WTC11 (cell line): ENCODE measurements at regions not wholly inside any gene's neighbourhood (a gene's known extent, or its start where the extent isn't known, plus 50 kb on each side); places are given as distances from the start of the nearest gene placed in this dataset.

Source experiments
- ATAC-seq: fragments of 200-7000 bp; cut with Tn5 transposase; 2 replicates; pipeline ENCODE4 v1.10.0; 2021; ENCODE audit warnings: mild to moderate bottlenecking, moderate library complexity
- CTCF ChIA-PET: fragments of 300-600 bp; sonication (Branson Sonifier 250); formaldehyde crosslinking; loops from one replicate; lab custom pipeline; 2021; ENCODE audit warnings: antibody characterized with exemption; lab: Charles Lee
- POLR2A ChIA-PET: fragments of 350-600 bp; sonication (Branson Sonifier 250); formaldehyde crosslinking; loops from one replicate; lab custom pipeline; 2021; ENCODE audit warnings: antibody characterized with exemption; lab: Charles Lee
- DNase-seq: peaks from one replicate; pipeline ENCODE4 v3.0.0; 2021; ENCODE audit warnings: low spot score
- H3K27ac Mint-ChIP-seq: 2 replicates; pipeline ENCODE4 v1.8.0; 2021; ENCODE audit warnings: mixed read lengths
- H3K27me3 Mint-ChIP-seq: 2 replicates; pipeline ENCODE4 v1.8.0; 2021; ENCODE audit warnings: low read depth, mild to moderate bottlenecking, moderate library complexity, mixed read lengths
- H3K36me3 Mint-ChIP-seq: 2 replicates; pipeline ENCODE4 v1.8.0; 2021; ENCODE audit warnings: mixed read lengths
- H3K4me1 Mint-ChIP-seq: 2 replicates; pipeline ENCODE4 v1.8.0; 2022; ENCODE audit warnings: mixed read lengths
- H3K4me3 Mint-ChIP-seq: 2 replicates; pipeline ENCODE4 v1.8.0; 2021; ENCODE audit warnings: mild to moderate bottlenecking, moderate library complexity, mixed read lengths
- H3K9me3 Mint-ChIP-seq: 2 replicates; pipeline ENCODE4 v1.8.0; 2021; ENCODE audit warnings: mixed read lengths
- ARID4B ChIP-seq: sonication (generic); formaldehyde crosslinking; IDR thresholded peaks from 2 replicates; pipeline ENCODE4 v1.8.0; 2023; ENCODE audit warnings: missing genetic modification reagents, mild to moderate bottlenecking, borderline replicate concordance
- CDX4 ChIP-seq: fragments of 250-450 bp; sonication (Bioruptor Pico); IDR thresholded peaks from 2 replicates; pipeline ENCODE4 v1.9.0; 2021; ENCODE audit warnings: moderate library complexity, mild to moderate bottlenecking, inconsistent platforms, borderline replicate concordance
- E2F4 ChIP-seq: sonication (generic); formaldehyde crosslinking; IDR thresholded peaks from 2 replicates; pipeline ENCODE4 v1.8.1; 2022; ENCODE audit warnings: low read depth, mild to moderate bottlenecking, moderate library complexity, missing genetic modification reagents, borderline replicate concordance
- FOXP1 ChIP-seq: sonication (generic); formaldehyde crosslinking; IDR thresholded peaks from 2 replicates; pipeline ENCODE4 v1.8.0; 2022; ENCODE audit warnings: missing genetic modification reagents, mild to moderate bottlenecking, moderate library complexity, borderline replicate concordance
- IRF1 ChIP-seq: sonication (generic); formaldehyde crosslinking; IDR thresholded peaks from 2 replicates; pipeline ENCODE4 v1.8.0; 2023; ENCODE audit warnings: missing genetic modification reagents
- MYBL2 ChIP-seq: sonication (generic); formaldehyde crosslinking; IDR thresholded peaks from 2 replicates; pipeline ENCODE4 v1.8.1; 2023; ENCODE audit warnings: mild to moderate bottlenecking, moderate library complexity, missing genetic modification reagents
- NR3C1 ChIP-seq: sonication (generic); formaldehyde crosslinking; conservative IDR thresholded peaks from 2 replicates; pipeline ENCODE4 v1.8.1; 2023; ENCODE audit warnings: low read depth, mild to moderate bottlenecking, missing genetic modification reagents
- SMAD4 ChIP-seq: sonication (generic); formaldehyde crosslinking; IDR thresholded peaks from 2 replicates; pipeline ENCODE4 v1.8.0; 2022; ENCODE audit warnings: mild to moderate bottlenecking, missing genetic modification reagents
- SP1 ChIP-seq: sonication (generic); formaldehyde crosslinking; conservative IDR thresholded peaks from 2 replicates; pipeline ENCODE4 v1.8.1; 2022; ENCODE audit warnings: missing genetic modification reagents
- STAT6 ChIP-seq: sonication (generic); formaldehyde crosslinking; conservative IDR thresholded peaks from 2 replicates; pipeline ENCODE4 v1.8.1; 2023; ENCODE audit warnings: mild to moderate bottlenecking, low read depth, missing genetic modification reagents, moderate library complexity
- ZNF263 ChIP-seq: sonication (generic); formaldehyde crosslinking; IDR thresholded peaks from 2 replicates; pipeline ENCODE4 v1.8.1; 2022; ENCODE audit warnings: low read depth, mild to moderate bottlenecking, moderate library complexity, missing genetic modification reagents
- ZNF396 ChIP-seq: fragments of 250-450 bp; sonication (Bioruptor Pico); IDR thresholded peaks from 2 replicates; pipeline ENCODE4 v1.8.0; 2021; ENCODE audit warnings: mild to moderate bottlenecking, moderate library complexity, borderline replicate concordance
- ZNF425 ChIP-seq: fragments of 250-450 bp; sonication (Bioruptor Pico); conservative IDR thresholded peaks from 2 replicates; pipeline ENCODE4 v1.9.0; 2021; ENCODE audit warnings: mild to moderate bottlenecking
- ZNF532 ChIP-seq: fragments of 250-450 bp; sonication (Bioruptor Pico); IDR thresholded peaks from 2 replicates; pipeline ENCODE4 v1.9.0; 2021; ENCODE audit warnings: mild to moderate bottlenecking, borderline replicate concordance
- TF ChIP-seq, protein P1 (sequence below): fragments of 250-450 bp; sonication (Bioruptor Pico); IDR thresholded peaks from 2 replicates; pipeline ENCODE4 v2.1.2; 2022; ENCODE audit warnings: mild to moderate bottlenecking, moderate library complexity
- TF ChIP-seq, protein P2 (sequence below): sonication (generic); formaldehyde crosslinking; IDR thresholded peaks from 2 replicates; pipeline ENCODE4 v1.8.0; 2022; ENCODE audit warnings: mild to moderate bottlenecking, missing genetic modification reagents

- no peak for TF ChIP-seq ZNF532 (CRISPR knock-in tag)
- TF ChIP-seq IRF1 (CRISPR knock-in tag): no peak
- no peak for TF ChIP-seq STAT6 (CRISPR knock-in tag)
- TF ChIP-seq SMAD4: no peak
- no peak for TF ChIP-seq SP1 (CRISPR knock-in tag)
- TF ChIP-seq ZNF396: no peak
These were observed 280.5 kb upstream of the CAMK1G start (continued) for GRCh38 chr1:209302779-209303568.

DNA sequence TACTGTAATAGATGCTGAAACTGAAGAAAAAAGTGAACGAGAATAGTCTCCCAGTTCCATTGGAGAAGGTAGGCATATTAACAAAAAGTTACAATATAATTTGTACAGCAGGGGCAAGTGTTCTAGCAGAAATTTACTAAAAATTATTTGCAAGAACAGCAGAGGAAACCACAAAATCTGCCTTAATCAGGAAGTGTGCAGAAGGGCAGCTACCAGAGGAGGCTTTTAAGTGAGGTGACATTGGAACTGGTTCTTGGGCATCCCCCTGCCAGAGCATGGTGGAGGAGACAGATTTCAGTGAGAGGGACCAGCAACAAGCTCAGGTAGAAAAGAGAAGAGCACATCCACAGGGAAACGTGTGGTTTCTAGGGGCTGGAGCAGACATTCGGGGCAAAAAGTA, 279.3 kb upstream of the CAMK1G start:
- Mint-ChIP-seq H3K27ac (no peak overlapping the region), H3K4me1 (peaks cover 16% of the 10 kb centered on the region), H3K9me3 (no peaks in the 10 kb centered on the region), H3K36me3 (no peaks in the 10 kb centered on the region), H3K27me3 (no peaks in the 10 kb centered on the region), H3K4me3 (no peak overlapping the region)
- ATAC-seq (no peak), DNase-seq (no peak)
- ChIA-PET POLR2A (no interaction called here), CTCF (no interaction called here)
- TF ChIP-seq, protein P1, sequence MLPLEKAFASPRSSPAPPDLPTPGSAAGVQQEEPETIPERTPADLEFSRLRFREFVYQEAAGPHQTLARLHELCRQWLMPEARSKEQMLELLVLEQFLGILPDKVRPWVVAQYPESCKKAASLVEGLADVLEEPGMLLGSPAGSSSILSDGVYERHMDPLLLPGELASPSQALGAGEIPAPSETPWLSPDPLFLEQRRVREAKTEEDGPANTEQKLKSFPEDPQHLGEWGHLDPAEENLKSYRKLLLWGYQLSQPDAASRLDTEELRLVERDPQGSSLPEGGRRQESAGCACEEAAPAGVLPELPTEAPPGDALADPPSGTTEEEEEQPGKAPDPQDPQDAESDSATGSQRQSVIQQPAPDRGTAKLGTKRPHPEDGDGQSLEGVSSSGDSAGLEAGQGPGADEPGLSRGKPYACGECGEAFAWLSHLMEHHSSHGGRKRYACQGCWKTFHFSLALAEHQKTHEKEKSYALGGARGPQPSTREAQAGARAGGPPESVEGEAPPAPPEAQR (CRISPR knock-in tag): no peak
- TF ChIP-seq ZNF263: no peak
- no peak for TF ChIP-seq FOXP1
- TF ChIP-seq CDX4: no peak
- no peak for TF ChIP-seq MYBL2
- TF ChIP-seq NR3C1 (CRISPR knock-in tag): no peak
- no peak for TF ChIP-seq E2F4
- TF ChIP-seq, protein P2, sequence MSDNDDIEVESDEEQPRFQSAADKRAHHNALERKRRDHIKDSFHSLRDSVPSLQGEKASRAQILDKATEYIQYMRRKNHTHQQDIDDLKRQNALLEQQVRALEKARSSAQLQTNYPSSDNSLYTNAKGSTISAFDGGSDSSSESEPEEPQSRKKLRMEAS (CRISPR knock-in tag): no peak
- no peak for TF ChIP-seq ZNF425 (CRISPR knock-in tag)
- TF ChIP-seq ARID4B (CRISPR knock-in tag): no peak
